ENCODE measurements at regions not wholly inside any gene's neighbourhood (a gene's known extent, or its start where the extent isn't known, plus 50 kb on each side); places are given as distances from the start of the nearest gene placed in this dataset.
A peak's percentile ranks its signal among the peaks of the same experiment; 100 is the strongest.

GRCh38 chr7:116188-116981, 76.0 kb upstream of the FAM20C start:
- Histone ChIP-seq H3K27me3 (ENCODE audit: control insufficient read depth, insufficient read depth, low read length) (peaks cover 2% of the 10 kb centered on the region), H3K4me3 (ENCODE audit: low read depth, low read length) (no peak overlapping the region), H3K9me3 (ENCODE audit: control insufficient read depth, insufficient read depth, low read length) (peaks cover 3% of the 10 kb centered on the region), H3K27ac (ENCODE audit: low read depth, low read length) (no peak overlapping the region)
- ChIA-PET CTCF (no interaction called here), POLR2A (no interaction called here)
- TF ChIP-seq CTCF (IDR thresholded peaks at IDR 0.05; ENCODE audit: low read depth, low read length), result no peak
- DNase-seq (ENCODE audit: low read depth, low spot score), result no peak

GRCh38 chr7:117836-118614, 74.3 kb upstream of the FAM20C start:
- no peak for TF ChIP-seq CTCF (IDR thresholded peaks at IDR 0.05; ENCODE audit: low read depth, low read length)
- CTCF ChIA-PET, result interaction anchor here (0.6 kb wide), 1 partner anchor 146 kb away, joined by 3 read pairs; no protein-coding TSS in a partner anchor
- DNase-seq (ENCODE audit: low read depth, low spot score), result no peak
- POLR2A ChIA-PET, result no interaction called here
- no peak overlapping the region for H3K27ac ChIP-seq (ENCODE audit: low read depth, low read length)
- H3K27me3 ChIP-seq (ENCODE audit: control insufficient read depth, insufficient read depth, low read length), result peaks cover 2% of the 10 kb centered on the region
- H3K9me3 ChIP-seq (ENCODE audit: control insufficient read depth, insufficient read depth, low read length), result no peaks in the 10 kb centered on the region; the same call in 1 of the 2 replicates
- H3K4me3 ChIP-seq (ENCODE audit: low read depth, low read length), result no peak overlapping the region

GRCh38 chr7:118615-119391, 73.6 kb upstream of the FAM20C start:
- DNase-seq (ENCODE audit: low read depth, low spot score), result no peak
- ChIA-PET CTCF (interaction anchor here (0.6 kb wide), 1 partner anchor 146 kb away, joined by 3 read pairs; no protein-coding TSS in a partner anchor), POLR2A (interaction anchor here (1.7 kb wide), 1 partner anchor 73 kb away, joined by 6 read pairs; the partner anchor contains the start of gene FAM20C)
- 0 out of 2 replicates have a peak, but pooled peaks have one; percentile 3 for TF ChIP-seq CTCF (IDR thresholded peaks at IDR 0.05; ENCODE audit: low read depth, low read length)
- no peak overlapping the region for H3K4me3 ChIP-seq (ENCODE audit: low read depth, low read length)
- no peak overlapping the region for H3K27ac ChIP-seq (ENCODE audit: low read depth, low read length)
- peaks cover 2% of the 10 kb centered on the region for H3K27me3 ChIP-seq (ENCODE audit: control insufficient read depth, insufficient read depth, low read length)
- H3K9me3 ChIP-seq (ENCODE audit: control insufficient read depth, insufficient read depth, low read length), result no peaks in the 10 kb centered on the region; the same call in 1 of the 2 replicates

- no peak overlapping the region for H3K4me3 ChIP-seq (ENCODE audit: low read depth, low read length)
- CTCF ChIA-PET, result no interaction called here
- POLR2A ChIA-PET, result interaction anchor here (1.7 kb wide), 1 partner anchor 72 kb away, joined by 6 read pairs; the partner anchor contains the start of gene FAM20C
- no peaks in the 10 kb centered on the region; the same call in 1 of the 2 replicates for H3K9me3 ChIP-seq (ENCODE audit: control insufficient read depth, insufficient read depth, low read length)
- H3K27ac ChIP-seq (ENCODE audit: low read depth, low read length), result no peak overlapping the region
- H3K27me3 ChIP-seq (ENCODE audit: control insufficient read depth, insufficient read depth, low read length), result peaks cover 2% of the 10 kb centered on the region
- no peak for DNase-seq (ENCODE audit: low read depth, low spot score)
- no peak for TF ChIP-seq CTCF (IDR thresholded peaks at IDR 0.05; ENCODE audit: low read depth, low read length)
Observed at GRCh38 chr7:119392-120163, 72.8 kb upstream of the FAM20C start.
